ENCODE measurements at regions not wholly inside any gene's neighbourhood (a gene's known extent, or its start where the extent isn't known, plus 50 kb on each side); places are given as distances from the start of the nearest gene placed in this dataset.
"Not testable (repeated sequence)": the region's sequence is repeated elsewhere in the genome, so short reads cannot be mapped to it uniquely, and the experiment has no call there.

GRCh38 chr2:128591022-128591860, 272.6 kb upstream of the HS6ST1 start:
- DNase-seq, result no peak

GRCh38 chr2:128591861-128592822, 273.5 kb upstream of the HS6ST1 start:
- no peak for DNase-seq

- no peak for DNase-seq
Observed at GRCh38 chr2:128593518-128593878, 274.8 kb upstream of the HS6ST1 start.

DNA sequence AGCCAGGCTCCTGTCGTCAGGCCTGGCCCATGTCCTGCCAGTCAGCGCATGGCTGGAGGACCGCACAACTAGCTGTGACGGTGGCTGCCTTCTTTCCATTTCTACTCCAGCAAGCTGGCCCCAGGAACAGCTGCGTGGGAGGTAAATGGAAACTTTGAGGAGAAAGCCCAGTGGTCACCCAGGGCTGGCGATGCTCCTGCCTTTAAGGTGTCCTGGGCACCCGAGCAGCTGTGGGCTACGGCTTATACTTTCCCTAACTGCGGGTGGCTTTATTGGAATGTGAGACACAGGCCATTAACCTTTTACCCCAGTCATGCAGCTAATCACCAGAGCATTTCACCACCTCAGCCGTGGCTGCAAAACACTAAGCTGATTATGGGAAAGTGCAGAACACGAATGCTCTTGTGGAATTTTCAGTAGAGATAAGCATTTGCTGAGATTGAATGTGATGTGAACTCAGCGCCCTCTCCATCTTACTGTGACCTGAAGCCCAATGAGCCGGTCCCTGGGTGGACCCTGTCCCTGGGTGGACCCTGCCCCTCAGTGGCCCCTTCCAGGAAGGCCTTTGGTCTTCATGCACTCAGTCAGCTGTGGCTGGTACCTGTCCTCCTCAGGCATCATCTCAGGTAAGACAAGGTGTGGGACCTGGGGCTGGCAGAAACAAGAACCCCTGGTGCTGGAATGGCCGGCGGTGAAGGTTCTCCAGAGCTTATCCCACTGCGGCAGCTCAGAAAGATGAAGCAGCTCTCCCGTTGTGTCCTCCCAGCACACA, 275.4 kb upstream of the HS6ST1 start:
- DNase-seq, result no peak

DNA sequence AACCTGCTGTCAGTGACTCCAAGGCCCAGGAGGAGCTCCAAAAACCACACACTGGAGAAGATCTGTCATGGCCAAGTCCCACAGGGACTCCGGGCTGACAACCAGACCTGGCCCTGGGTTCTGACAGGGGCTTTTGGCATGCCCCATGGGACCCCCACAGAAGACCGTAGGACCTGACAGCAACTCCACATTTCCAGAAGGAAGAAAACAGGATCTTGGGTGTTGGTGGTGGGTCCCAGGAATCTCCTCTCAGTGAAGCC, 275.9 kb upstream of the HS6ST1 start:
- no peak for DNase-seq

DNA sequence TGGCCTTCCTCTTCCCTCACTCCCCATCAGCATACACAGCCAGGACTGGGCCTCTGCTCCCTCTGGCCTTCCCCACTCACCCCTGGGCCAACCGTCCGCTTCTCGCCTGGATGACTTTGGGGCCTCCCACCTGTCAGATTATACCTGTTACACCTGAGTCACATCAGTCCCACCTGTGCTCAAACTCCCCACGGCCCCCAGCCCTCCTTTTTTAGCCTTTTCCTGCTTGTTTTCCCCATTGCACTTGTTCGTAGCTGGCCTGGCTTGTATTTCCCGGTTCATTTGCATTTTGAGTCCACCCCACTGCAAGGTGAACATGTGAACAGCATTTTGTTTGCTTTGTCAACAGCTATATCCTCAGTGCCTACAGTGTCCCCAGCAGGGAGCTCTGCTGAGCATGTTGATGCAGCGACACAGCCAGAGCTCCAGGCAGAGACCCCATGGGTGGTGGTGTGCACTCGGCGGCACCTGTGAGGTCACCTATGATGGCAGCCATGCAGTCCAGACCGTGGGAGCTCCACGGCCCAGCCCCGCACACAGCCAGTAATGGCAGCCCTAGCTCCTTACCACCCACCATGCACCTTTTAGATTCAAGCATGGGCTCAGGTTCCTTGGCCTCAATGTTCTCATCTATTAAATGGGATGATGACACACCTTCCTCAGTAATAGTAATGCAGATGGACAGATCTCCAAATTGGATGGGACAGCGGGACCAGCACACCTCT, 276.4 kb upstream of the HS6ST1 start:
- DNase-seq, result no peak

- no peak for DNase-seq
Observed at GRCh38 chr2:128595763-128596395, 277.2 kb upstream of the HS6ST1 start.

DNA sequence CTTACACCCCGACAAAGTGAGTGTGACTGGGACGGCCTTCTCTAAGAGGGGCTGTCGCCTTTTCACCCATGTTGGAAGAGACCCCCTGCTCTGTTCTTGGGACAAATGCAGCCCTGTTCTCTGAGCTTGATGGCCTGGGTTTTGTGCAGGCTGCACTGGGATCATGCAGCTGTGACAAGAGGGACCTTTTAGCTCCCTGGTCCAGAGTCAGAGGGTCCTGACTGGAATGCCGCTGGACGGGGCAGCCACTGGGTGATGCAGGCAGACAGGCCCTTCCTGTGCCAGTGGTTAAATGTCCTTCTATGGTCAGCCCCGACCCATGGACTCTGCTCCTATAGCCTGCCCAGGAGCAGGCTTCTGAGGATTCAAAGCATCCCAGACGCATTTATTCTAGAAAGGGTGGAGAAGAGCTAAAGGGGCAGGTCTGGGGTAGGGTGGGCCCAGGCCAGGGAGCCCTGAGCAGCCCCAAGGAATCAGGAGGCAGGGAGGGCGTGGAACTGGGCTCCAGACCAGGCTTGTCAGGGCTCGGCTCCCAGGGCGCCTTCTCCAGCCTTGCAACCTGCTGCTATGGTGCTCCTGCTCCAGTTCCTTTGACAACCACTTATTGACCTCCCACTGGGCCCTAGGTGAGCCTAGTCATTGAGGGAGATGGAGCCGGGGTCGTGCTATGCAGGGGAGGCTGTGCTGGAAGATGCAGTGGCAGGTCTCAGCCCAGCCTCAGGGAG, 277.9 kb upstream of the HS6ST1 start:
- DNase-seq, result no peak

DNA sequence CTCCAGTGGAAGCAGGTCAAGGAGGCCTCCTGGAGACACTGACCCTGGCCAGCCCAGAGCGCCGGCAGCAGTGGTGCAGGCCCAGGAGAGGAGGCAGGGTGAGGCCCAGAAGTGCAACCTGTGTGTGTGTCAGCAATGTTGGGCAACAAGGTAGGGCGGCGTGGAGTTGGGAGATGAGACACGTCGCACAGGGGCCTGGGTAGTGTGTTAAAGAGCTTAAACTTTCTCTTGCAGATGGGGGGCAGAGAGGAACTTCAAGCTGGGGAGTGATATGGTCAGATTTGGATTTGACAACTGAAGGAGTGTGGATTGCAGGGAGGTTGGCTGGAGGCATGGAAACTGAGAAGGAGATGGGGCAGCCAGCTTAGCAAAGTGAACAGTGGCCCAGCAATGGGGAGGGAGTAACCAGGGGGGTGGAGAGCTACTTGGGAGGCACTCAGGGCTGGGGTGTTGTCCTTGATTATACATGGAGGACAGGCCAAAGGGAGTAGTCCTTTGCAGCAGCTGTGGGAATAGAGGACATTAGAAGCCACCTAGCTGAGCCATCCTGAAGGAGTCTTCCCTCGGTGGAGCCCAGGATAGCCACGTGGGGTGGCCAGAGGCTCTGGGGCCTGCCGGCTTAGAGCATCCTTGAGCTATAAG, 278.6 kb upstream of the HS6ST1 start:
- no peak for DNase-seq

GRCh38 chr2:128598260-128598659, 279.6 kb upstream of the HS6ST1 start:
- DNase-seq, result not testable (repeated sequence)

DNA sequence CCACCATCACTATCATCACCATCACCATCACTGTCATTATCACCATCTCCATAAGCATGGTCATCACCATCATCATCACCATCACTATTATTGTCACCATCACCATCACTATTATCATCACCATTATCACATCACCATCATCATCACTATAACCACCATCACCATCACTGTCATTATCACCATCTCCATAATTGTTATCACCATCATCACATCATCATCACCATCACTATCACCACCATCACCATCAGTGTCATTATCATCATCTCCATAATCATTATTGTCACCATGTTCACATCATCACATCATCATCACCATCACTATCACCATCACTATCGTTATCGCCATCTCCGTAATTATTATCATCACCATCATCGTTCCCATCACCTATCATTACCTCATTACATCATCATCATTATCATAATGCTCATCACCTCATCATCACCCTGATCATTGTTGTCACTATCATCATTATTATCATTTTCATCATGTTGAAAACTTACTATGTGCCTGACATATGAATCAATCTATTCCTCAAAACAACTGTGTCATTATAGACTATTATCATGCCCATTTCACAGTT, 280.3 kb upstream of the HS6ST1 start:
- DNase-seq, result no peak

GRCh38 chr2:128599700-128600099, 281.0 kb upstream of the HS6ST1 start:
- no peak for DNase-seq

GRCh38 chr2:128600581-128601297, 282.1 kb upstream of the HS6ST1 start:
- DNase-seq, result no peak

- DNase-seq, result no peak
Observed at GRCh38 chr2:128601298-128602037, 282.8 kb upstream of the HS6ST1 start.

GRCh38 chr2:128602038-128602698, 283.5 kb upstream of the HS6ST1 start:
- DNase-seq, result no peak

GRCh38 chr2:128602699-128603101, 284.0 kb upstream of the HS6ST1 start:
- no peak for DNase-seq

DNA sequence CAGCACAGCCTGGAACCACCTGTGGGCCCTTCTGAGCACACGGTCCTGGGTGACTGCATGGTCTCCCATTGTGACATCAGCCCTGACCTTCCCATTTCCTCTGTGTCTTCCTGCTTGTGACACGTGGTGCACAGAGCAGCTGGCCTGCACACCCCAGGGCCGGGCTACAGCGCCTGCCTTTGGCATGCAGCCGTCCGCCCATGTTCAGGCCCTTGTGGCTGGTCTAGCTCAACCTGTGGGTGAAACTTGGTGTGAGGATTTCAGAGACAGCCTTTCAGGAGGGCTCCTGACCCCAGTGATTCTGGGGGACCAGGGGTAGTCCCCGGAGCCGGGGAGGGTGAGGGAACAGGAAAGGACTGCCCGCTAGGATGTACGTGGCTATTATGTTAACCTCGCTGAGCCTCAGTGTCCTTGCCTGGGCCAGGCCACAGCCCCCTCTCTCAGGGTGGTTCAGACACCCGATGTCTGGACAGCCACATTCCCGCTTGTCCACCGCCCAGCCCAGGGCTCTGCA, 284.8 kb upstream of the HS6ST1 start:
- DNase-seq, result no peak

DNA sequence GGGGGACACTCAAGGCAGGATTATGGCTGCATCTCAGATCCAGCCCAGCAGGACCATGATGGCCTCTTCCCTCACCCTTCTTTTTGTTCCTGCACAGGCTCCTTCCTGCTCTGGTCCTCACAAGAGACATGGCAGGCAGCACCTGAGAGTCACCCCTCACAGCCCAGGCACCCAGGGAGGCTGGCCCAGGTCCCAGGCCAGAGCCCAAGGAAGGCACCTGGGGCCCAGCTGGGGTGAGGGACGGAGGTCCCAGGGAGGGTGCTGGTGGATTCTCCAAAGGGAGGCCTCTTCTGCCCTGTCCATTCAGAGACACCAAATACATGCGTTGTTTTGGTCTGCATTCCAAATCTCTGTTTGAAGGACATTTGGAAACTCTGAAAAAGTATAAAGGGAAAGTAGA, 285.4 kb upstream of the HS6ST1 start:
- DNase-seq, result no peak
